Medulla oblongata (tissue), 1 donor: ENCODE measurements at regions not wholly inside any gene's neighbourhood (a gene's known extent, or its start where the extent isn't known, plus 50 kb on each side); places are given as distances from the start of the nearest gene placed in this dataset.

Source experiments
- DNase-seq: peaks from one replicate; pipeline ENCODE4 v3.0.0-alpha.2; 2015; ENCODE audit errors: extremely low spot score

DNA sequence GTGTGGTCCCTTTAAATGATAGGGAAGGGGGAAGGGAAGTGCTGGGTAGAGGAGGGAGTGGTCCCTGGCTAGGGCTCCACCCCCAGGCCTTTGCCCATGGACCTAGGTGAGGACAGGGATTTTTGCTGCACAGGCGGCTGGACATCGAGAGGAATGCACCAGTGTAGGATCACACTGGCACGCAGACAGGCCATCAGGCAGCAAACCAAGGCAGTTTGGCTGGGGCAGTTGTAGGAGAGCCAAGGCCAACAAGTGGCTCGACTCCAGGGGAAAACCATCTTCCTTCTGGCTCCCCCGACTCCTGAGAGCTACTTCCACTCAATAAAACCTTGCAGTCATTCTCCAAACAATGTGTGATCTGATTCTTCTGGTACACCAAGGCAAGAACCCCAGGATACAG, 402.0 kb upstream of the LRRTM1 start:
- DNase-seq = no peak

DNA sequence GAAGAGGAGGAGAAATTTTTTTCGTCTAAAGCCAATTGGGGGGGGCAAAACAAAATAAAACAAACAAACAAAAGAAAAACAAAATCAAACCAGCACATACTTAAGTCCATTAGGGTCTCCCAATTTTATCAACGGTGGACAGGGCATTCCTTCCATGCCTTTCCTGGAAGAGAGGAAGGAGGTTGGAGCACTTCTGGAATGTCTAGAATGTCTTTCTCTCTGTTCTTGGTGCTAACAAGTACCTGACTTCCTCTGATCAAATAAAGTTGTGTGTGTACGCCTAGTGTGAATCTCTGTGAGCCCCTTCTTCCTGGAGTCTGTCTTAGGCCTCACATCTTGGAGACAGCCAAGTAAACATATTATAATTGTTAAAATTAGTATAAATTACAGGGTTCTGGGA, 399.0 kb upstream of the LRRTM1 start:
- no peak for DNase-seq

DNA sequence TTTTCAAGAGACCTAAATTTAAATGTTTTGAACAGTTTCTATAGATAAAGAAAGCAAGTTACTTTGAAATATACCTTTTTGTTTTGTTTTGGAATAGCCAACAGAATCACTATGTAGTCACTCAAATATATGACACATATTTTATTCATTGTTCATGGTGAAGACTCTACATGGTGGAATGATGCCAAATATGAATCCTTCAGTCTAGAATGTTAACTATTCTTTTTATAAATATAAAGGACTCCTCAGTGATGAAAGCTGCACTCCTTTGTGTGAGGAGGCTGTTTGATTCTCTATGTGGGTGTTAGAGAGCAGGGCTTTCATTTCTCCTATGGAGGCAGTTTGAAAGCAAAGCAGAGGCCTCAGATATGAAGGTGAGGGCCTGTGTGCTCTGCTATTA, 396.4 kb upstream of the LRRTM1 start:
- DNase-seq = no peak
